ENCODE measurements at regions not wholly inside any gene's neighbourhood (a gene's known extent, or its start where the extent isn't known, plus 50 kb on each side); places are given as distances from the start of the nearest gene placed in this dataset.

DNA sequence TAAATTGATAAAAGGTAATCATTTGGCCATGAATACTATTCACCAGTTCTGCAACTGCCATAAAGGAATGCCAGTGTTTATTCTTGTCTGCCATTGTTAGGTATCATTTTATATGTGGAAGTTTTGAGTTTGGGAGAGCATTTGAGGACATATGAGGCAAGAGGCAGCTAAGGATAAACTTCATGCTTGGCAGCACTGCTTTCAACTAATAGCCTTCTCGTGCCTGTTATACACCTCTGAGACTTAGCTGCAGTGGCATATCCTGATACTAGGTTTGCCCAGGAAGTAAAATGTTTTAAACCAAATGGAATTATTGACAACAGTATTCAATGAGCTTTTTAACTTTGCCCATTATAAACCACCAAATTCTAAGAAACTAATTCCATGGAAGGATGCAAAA, 126.0 kb upstream of the DPH6 start:
- peak in 1 of 2 donors; percentile 33 for TF ChIP-seq POLR2AphosphoS5 (IDR thresholded peaks at IDR 0.05)
- no peak for TF ChIP-seq EP300 (IDR thresholded peaks at IDR 0.05)
- Histone ChIP-seq H3K4me1 (peaks cover 46 to 81% (median 72%) of the 10 kb centered on the region in 4 donors), H3K27ac (replicated peaks in 1 of 4) (peak overlapping the region in 3 of 4 donors; percentile 53 to 76 (median 57)), H3K36me3 (no peaks in the 10 kb centered on the region), H3K27me3 (no peaks in the 10 kb centered on the region), H3K4me3 (no peak overlapping the region), H3K9me3 (no peaks in the 10 kb centered on the region)
- intact Hi-C loops (cut with DNase I) = no loop called here
- 27% methylated on average over 1 of the region's 1 CpG for WGBS
- no peak for DNase-seq (ENCODE audit: extremely low spot score)

DNA sequence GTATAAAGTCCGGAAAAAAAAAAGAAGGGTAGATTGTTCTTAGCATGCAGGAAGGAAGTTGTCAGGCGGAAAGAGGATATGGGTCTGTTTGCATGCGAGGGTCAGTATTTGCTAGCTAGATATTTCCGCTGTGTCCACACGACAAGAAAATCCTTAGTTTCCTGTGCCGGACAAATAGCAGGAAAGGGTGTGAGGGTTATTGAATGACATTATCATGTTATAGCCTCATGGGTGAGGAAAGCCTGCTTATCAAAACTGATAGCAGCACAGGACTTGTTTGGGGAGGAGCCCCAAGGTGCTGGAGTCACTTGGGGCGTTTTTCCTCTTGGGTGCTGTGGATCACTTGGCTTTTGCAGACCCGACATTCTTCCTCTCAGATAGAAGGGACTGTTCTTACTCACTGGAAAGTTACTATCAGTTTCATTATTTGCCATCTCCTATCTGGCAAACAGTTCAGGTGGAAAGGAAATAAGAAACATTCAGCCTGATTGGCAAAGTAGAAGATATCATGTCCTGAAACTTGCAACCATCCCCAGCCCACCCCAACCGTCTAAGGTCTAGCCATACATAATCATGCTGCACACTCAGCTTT, 127.2 kb upstream of the DPH6 start:
- H3K36me3 ChIP-seq = no peaks in the 10 kb centered on the region
- peaks cover 35 to 75% (median 62%) of the 10 kb centered on the region in 4 donors for H3K4me1 ChIP-seq
- WGBS = 65% methylated on average over 9 of the region's 9 CpGs
- no peak for DNase-seq (ENCODE audit: extremely low spot score)
- no peak overlapping the region for H3K4me3 ChIP-seq
- H3K27ac ChIP-seq (replicated peaks in 1 of 4) = peak overlapping the region; percentile 4 to 76 (median 55)
- TF ChIP-seq, protein P1, sequence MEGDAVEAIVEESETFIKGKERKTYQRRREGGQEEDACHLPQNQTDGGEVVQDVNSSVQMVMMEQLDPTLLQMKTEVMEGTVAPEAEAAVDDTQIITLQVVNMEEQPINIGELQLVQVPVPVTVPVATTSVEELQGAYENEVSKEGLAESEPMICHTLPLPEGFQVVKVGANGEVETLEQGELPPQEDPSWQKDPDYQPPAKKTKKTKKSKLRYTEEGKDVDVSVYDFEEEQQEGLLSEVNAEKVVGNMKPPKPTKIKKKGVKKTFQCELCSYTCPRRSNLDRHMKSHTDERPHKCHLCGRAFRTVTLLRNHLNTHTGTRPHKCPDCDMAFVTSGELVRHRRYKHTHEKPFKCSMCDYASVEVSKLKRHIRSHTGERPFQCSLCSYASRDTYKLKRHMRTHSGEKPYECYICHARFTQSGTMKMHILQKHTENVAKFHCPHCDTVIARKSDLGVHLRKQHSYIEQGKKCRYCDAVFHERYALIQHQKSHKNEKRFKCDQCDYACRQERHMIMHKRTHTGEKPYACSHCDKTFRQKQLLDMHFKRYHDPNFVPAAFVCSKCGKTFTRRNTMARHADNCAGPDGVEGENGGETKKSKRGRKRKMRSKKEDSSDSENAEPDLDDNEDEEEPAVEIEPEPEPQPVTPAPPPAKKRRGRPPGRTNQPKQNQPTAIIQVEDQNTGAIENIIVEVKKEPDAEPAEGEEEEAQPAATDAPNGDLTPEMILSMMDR (IDR thresholded peaks at IDR 0.05) = no peak
- TF ChIP-seq POLR2A (IDR thresholded peaks at IDR 0.05; ENCODE audit: low read depth) = no peak
- TF ChIP-seq POLR2AphosphoS5 (IDR thresholded peaks at IDR 0.05) = no peak
- TF ChIP-seq EP300 (IDR thresholded peaks at IDR 0.05) = no peak
- H3K27me3 ChIP-seq = no peaks in the 10 kb centered on the region
- intact Hi-C loops (cut with DNase I) = no loop called here
- no peaks in the 10 kb centered on the region for H3K9me3 ChIP-seq

DNA sequence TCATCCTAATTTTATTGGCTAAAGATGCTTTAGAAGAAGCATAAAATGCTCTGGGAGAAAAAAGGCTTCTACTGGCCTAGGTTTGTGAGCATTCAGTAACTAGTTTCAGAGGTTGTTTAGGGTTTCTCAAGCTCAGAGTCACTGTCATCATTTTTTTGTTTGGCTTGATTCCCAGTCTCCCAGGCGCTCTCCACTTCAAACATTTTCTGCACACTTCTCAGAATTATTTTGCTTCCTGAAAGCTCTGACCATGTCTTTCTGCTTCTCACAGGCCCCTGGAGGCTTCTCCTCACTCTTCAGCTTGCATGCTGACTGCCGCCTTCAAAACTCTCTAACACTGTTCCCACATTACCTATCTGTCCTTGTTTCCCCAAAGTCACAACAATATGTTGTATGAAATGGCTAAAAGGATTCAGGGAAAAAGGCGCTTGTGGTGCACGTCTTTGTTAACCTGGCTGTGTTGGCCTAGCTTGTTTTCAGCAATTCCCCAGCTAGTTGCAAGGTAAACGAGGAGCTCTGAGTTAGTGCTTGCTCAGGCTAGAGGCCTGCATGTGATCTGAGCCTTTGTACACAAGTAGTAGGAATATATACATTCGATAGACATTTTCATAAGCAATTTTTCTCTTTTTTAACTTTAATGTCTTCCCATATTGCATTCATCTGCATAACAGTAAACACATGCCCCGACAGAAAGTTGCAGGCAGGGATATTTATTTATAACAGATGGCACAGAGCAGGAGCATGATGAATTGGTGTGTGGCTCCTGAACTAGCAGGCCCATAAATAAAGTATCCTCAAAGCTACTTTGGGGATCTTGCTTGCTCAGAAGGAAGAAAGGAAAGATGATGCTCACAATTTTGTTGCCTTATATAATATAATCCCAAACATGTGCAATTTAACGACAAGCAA, 129.2 kb upstream of the DPH6 start:
- Histone ChIP-seq H3K27ac (replicated peaks in 1 of 4) (peak overlapping the region; percentile 52 to 76 (median 62)), H3K4me1 (peaks cover 33 to 83% (median 74%) of the 10 kb centered on the region in 4 donors), H3K9me3 (no peaks in the 10 kb centered on the region), H3K36me3 (no peaks in the 10 kb centered on the region), H3K4me3 (no peak overlapping the region), H3K27me3 (no peaks in the 10 kb centered on the region)
- 39% methylated on average over 8 of the region's 8 CpGs for WGBS
- intact Hi-C loops (cut with DNase I) = no loop called here
- DNase-seq (ENCODE audit: extremely low spot score) = no peak
- TF ChIP-seq EP300 (IDR thresholded peaks at IDR 0.05) (no peak), POLR2AphosphoS5 (IDR thresholded peaks at IDR 0.05) (peak in 1 of 2 donors; percentile 16), POLR2A (IDR thresholded peaks at IDR 0.05; ENCODE audit: low read depth) (no peak)
- TF ChIP-seq, protein P1 (IDR thresholded peaks at IDR 0.05) = no peak

DNA sequence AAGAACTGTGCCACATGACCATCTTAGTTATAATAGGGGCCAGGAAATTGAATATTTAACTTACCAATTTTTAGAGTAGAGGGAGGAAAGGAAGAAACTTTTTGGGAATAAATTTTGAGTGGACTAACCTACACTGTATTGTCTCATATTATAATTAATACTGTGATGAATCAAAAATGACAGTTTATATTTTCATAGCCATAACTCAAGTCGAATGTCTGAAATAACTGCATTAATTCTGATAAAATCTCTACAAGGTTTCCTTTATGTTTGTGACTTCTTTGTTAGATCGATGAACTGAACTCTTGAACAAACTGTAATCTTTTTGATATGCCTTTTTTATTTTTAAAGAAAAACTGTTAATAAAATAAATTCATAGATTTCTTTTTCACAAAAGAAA, 132.8 kb upstream of the DPH6 start:
- Histone ChIP-seq H3K9me3 (no peaks in the 10 kb centered on the region), H3K4me3 (no peak overlapping the region), H3K27me3 (no peaks in the 10 kb centered on the region), H3K36me3 (no peaks in the 10 kb centered on the region), H3K27ac (replicated peaks in 1 of 4) (peak overlapping the region in 3 of 4 donors; percentile 20 to 58 (median 52)), H3K4me1 (peaks cover 24 to 70% (median 57%) of the 10 kb centered on the region in 4 donors)
- WGBS = 19% methylated on average over 2 of the region's 2 CpGs
- TF ChIP-seq POLR2AphosphoS5 (IDR thresholded peaks at IDR 0.05) (no peak), POLR2A (IDR thresholded peaks at IDR 0.05; ENCODE audit: low read depth) (no peak), EP300 (IDR thresholded peaks at IDR 0.05) (no peak)
- TF ChIP-seq, protein P1 (IDR thresholded peaks at IDR 0.05) = no peak
- DNase-seq (ENCODE audit: extremely low spot score) = no peak
- intact Hi-C loops (cut with DNase I) = no loop called here

DNA sequence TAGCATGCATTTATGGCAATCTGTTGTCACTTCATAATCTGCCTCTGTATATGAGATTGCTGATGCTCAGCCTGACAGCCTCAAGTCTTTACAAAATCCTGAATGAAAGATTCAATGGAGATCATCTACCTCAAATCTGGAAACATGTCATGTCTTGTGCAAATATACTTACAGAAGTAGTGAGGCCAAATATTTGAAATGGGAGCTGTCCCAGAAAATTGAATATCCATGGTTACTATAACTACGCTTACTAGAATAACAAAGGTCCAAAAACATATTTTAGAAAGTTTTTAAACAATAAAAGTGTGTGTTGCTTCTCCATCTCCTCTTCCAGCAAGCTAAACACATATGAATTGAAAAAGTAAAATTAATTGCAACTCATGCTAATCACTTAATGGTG, 133.2 kb upstream of the DPH6 start:
- intact Hi-C loops (cut with DNase I) = no loop called here
- H3K27ac ChIP-seq (replicated peaks in 1 of 4) = peak overlapping the region; percentile 20 to 58 (median 32)

More for the DNA sequence above, 133.2 kb upstream of the DPH6 start:
- DNase-seq (ENCODE audit: extremely low spot score) = no peak
- Histone ChIP-seq H3K4me3 (no peak overlapping the region), H3K36me3 (no peaks in the 10 kb centered on the region), H3K27me3 (no peaks in the 10 kb centered on the region), H3K4me1 (peaks cover 20 to 65% (median 54%) of the 10 kb centered on the region in 4 donors), H3K9me3 (no peaks in the 10 kb centered on the region)
- TF ChIP-seq, protein P1 (IDR thresholded peaks at IDR 0.05) = no peak
- TF ChIP-seq EP300 (IDR thresholded peaks at IDR 0.05) (no peak), POLR2A (IDR thresholded peaks at IDR 0.05; ENCODE audit: low read depth) (no peak), POLR2AphosphoS5 (IDR thresholded peaks at IDR 0.05) (no peak)
- 53% methylated on average over 1 of the region's 1 CpG for WGBS

Measured in esophagus muscularis mucosa (tissue), 4 donors.